Liver (tissue), 3 donors: ENCODE measurements at regions not wholly inside any gene's neighbourhood (a gene's known extent, or its start where the extent isn't known, plus 50 kb on each side); places are given as distances from the start of the nearest gene placed in this dataset.

Experiments used
- CTCF ChIP-seq: fragments of 150-350 bp; IDR thresholded peaks from 2 replicates; pipeline ENCODE4 v1.5.1; 2017; ENCODE audit warnings: improper control_type of control experiment, low read depth, low read length; ENCODE audit not compliant: missing input control
- JUND ChIP-seq, 2 donors: IDR thresholded peaks; 2 replicates each; pipeline ENCODE4 v1.6.1; 2016; ENCODE audit warnings: antibody characterized with exemption in 2 of 2
- RAD21 ChIP-seq, 2 donors: IDR thresholded peaks; 2 replicates each; pipeline ENCODE4 v1.6.1; 2016; ENCODE audit warnings: antibody characterized with exemption in 2 of 2, mild to moderate bottlenecking in 2 of 2
- SP1 ChIP-seq: IDR thresholded peaks from 2 replicates; pipeline ENCODE4 v1.6.1; 2018; ENCODE audit warnings: antibody characterized with exemption, mild to moderate bottlenecking
- TAF1 ChIP-seq: conservative IDR thresholded peaks from 2 replicates; pipeline ENCODE4 v1.6.1; 2016; ENCODE audit warnings: antibody characterized with exemption, mild to moderate bottlenecking
- YY1 ChIP-seq: IDR thresholded peaks from 2 replicates; pipeline ENCODE4 v1.6.1; 2016; ENCODE audit warnings: antibody characterized with exemption, mild to moderate bottlenecking
- TF ChIP-seq, protein P1 (sequence below): IDR thresholded peaks from 2 replicates; pipeline ENCODE4 v1.6.1; 2016; ENCODE audit warnings: antibody characterized with exemption
- TF ChIP-seq, protein P2 (sequence below): IDR thresholded peaks from 2 replicates; pipeline ENCODE4 v1.6.1; 2016; ENCODE audit warnings: antibody characterized with exemption
- TF ChIP-seq, protein P3 (sequence below): IDR thresholded peaks from 2 replicates; pipeline ENCODE4 v1.6.1; 2016; ENCODE audit warnings: antibody characterized with exemption, mild to moderate bottlenecking
- donor health status: healthy.
- donor health status: healthy.

- TF ChIP-seq YY1 (no peak), TAF1 (no peak), CTCF (no peak), JUND (IDR thresholded peaks at IDR 0.05) (no peak), SP1 (no peak), RAD21 (IDR thresholded peaks at IDR 0.05) (no peak)
- TF ChIP-seq, protein P1, sequence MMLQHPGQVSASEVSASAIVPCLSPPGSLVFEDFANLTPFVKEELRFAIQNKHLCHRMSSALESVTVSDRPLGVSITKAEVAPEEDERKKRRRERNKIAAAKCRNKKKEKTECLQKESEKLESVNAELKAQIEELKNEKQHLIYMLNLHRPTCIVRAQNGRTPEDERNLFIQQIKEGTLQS = no peak
- TF ChIP-seq, protein P2, sequence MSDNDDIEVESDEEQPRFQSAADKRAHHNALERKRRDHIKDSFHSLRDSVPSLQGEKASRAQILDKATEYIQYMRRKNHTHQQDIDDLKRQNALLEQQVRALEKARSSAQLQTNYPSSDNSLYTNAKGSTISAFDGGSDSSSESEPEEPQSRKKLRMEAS = no peak
- TF ChIP-seq, protein P3, sequence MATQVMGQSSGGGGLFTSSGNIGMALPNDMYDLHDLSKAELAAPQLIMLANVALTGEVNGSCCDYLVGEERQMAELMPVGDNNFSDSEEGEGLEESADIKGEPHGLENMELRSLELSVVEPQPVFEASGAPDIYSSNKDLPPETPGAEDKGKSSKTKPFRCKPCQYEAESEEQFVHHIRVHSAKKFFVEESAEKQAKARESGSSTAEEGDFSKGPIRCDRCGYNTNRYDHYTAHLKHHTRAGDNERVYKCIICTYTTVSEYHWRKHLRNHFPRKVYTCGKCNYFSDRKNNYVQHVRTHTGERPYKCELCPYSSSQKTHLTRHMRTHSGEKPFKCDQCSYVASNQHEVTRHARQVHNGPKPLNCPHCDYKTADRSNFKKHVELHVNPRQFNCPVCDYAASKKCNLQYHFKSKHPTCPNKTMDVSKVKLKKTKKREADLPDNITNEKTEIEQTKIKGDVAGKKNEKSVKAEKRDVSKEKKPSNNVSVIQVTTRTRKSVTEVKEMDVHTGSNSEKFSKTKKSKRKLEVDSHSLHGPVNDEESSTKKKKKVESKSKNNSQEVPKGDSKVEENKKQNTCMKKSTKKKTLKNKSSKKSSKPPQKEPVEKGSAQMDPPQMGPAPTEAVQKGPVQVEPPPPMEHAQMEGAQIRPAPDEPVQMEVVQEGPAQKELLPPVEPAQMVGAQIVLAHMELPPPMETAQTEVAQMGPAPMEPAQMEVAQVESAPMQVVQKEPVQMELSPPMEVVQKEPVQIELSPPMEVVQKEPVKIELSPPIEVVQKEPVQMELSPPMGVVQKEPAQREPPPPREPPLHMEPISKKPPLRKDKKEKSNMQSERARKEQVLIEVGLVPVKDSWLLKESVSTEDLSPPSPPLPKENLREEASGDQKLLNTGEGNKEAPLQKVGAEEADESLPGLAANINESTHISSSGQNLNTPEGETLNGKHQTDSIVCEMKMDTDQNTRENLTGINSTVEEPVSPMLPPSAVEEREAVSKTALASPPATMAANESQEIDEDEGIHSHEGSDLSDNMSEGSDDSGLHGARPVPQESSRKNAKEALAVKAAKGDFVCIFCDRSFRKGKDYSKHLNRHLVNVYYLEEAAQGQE = no peak
Observed at GRCh38 chr6:134506162-134506561, 188.2 kb upstream of the SGK1 start.
